Peyer's patch (tissue), 4 donors: ENCODE measurements at regions not wholly inside any gene's neighbourhood (a gene's known extent, or its start where the extent isn't known, plus 50 kb on each side); places are given as distances from the start of the nearest gene placed in this dataset.

ENCODE experiments used
- DNase-seq, 3 donors: peaks; one replicate each; pipeline ENCODE4 v3.0.0-alpha.2; 2017 to 2019
- H3K27ac ChIP-seq, 4 donors: fragments of 200-600 bp; sonication (generic); one replicate each; pipeline ENCODE4 v1.5.1; 2016 to 2019
- H3K27me3 ChIP-seq, 2 donors: fragments of 200-600 bp; sonication (generic); one replicate each; pipeline ENCODE4 v1.5.1; 2019
- H3K36me3 ChIP-seq, 3 donors: fragments of 200-600 bp; sonication (generic); one replicate each; pipeline ENCODE4 v1.5.1; 2016 to 2019
- H3K4me1 ChIP-seq, 4 donors: fragments of 200-600 bp; sonication (generic); one replicate each; pipeline ENCODE4 v1.5.1; 2016 to 2019
- H3K4me3 ChIP-seq, 4 donors: fragments of 200-600 bp; sonication (generic); 1 replicate in 3 of 4; 2 replicates in 1 of 4; pipeline ENCODE4 v1.5.1; 2016 to 2019; ENCODE audit warnings: mild to moderate bottlenecking in 1 of 4
- H3K9me3 ChIP-seq, 4 donors: fragments of 200-600 bp; sonication (generic); one replicate each; pipeline ENCODE4 v1.5.1; 2016 to 2019; ENCODE audit warnings: mild to moderate bottlenecking in 1 of 4
- POLR2A ChIP-seq, 2 donors: fragments of 450-650 bp; IDR thresholded peaks; one replicate each; pipeline ENCODE4 v1.5.1; 2017; ENCODE audit warnings: antibody characterized with exemption in 2 of 2, mild to moderate bottlenecking in 2 of 2, moderate library complexity in 2 of 2
- TF ChIP-seq, protein P1 (sequence below), 6 experiments: fragments of 450-650 bp in 4 of 6; fragments of 200-600 bp in 2 of 6; sonication (generic) in 1 of 6; IDR thresholded peaks; one replicate each; pipeline ENCODE4 v1.5.1; 2017 to 2019; ENCODE audit warnings: antibody characterized with exemption in 6 of 6, mild to moderate bottlenecking in 3 of 6, moderate library complexity in 1 of 6

DNA sequence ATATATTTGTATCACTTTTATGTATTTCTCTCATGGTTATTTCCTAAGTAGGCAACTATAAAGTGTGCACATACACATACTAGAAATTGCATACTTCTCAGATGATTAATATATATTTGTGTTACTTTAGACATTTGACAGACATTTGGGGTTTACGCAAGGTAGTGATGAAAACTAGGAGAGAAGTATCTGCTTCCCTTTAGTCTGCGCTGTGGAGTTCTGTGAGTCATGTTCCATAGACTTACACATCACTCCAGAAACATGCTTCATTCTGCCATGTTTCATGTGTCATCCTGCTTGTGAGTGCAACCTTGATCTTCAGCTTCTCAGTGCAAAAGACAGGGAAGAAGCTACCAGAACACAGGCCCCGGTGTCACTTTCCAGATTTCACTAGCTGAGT is 200.7 kb upstream of the BMP2 start:
- no peak for TF ChIP-seq POLR2A (IDR thresholded peaks at IDR 0.05)
- TF ChIP-seq, protein P1, sequence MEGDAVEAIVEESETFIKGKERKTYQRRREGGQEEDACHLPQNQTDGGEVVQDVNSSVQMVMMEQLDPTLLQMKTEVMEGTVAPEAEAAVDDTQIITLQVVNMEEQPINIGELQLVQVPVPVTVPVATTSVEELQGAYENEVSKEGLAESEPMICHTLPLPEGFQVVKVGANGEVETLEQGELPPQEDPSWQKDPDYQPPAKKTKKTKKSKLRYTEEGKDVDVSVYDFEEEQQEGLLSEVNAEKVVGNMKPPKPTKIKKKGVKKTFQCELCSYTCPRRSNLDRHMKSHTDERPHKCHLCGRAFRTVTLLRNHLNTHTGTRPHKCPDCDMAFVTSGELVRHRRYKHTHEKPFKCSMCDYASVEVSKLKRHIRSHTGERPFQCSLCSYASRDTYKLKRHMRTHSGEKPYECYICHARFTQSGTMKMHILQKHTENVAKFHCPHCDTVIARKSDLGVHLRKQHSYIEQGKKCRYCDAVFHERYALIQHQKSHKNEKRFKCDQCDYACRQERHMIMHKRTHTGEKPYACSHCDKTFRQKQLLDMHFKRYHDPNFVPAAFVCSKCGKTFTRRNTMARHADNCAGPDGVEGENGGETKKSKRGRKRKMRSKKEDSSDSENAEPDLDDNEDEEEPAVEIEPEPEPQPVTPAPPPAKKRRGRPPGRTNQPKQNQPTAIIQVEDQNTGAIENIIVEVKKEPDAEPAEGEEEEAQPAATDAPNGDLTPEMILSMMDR (IDR thresholded peaks at IDR 0.05) = no peak
- Histone ChIP-seq H3K4me1 (no peaks in the 10 kb centered on the region), H3K9me3 (no peaks in the 10 kb centered on the region), H3K27ac (no peak overlapping the region), H3K27me3 (no peaks in the 10 kb centered on the region), H3K4me3 (no peak overlapping the region), H3K36me3 (no peaks in the 10 kb centered on the region)
- DNase-seq = no peak

DNA sequence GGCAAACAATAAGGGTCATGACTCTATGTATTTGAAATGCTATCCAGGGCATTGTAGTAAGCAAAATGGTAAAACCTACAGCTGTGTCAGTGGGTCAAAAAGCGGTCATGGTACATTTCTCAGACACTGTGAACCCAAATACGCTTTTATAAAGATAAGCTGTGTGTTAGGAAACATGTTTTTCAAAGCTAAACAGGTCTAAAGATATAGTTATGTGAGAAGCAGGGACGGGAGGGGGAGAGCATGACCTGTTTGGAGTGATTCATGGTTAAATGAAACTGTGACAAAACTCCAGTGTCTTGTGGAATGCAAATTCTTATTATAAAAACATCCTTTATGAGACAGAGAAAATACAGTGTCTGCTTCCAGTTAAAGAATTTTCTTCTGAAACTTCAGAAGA is 205.4 kb upstream of the BMP2 start:
- Histone ChIP-seq H3K36me3 (no peaks in the 10 kb centered on the region), H3K27ac (no peak overlapping the region), H3K27me3 (no peaks in the 10 kb centered on the region), H3K9me3 (no peaks in the 10 kb centered on the region), H3K4me3 (no peak overlapping the region), H3K4me1 (no peaks in the 10 kb centered on the region)
- no peak for DNase-seq
- TF ChIP-seq, protein P1 (IDR thresholded peaks at IDR 0.05) = no peak
- TF ChIP-seq POLR2A (IDR thresholded peaks at IDR 0.05) = no peak

DNA sequence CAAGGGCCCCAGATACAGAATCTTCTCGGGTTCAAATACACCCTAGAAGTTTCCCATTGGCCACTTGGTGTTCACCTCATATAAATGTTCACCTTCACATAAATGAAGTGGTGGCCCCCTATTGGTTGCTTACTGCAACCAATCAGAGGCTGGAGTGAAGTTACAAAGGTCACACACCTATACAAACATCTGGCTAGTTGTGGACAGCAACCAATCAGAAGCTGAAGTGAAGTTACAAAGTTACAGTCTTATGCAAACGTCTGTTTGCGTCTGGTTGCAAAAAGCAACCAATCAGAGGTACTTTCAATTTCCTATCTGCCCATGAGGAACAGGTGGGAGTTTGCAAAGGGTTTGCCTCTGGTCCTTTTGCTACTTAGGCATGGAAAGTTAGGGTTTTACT is 206.5 kb upstream of the BMP2 start:
- no peak for DNase-seq
- Histone ChIP-seq H3K36me3 (no peaks in the 10 kb centered on the region), H3K4me3 (no peak overlapping the region), H3K9me3 (no peaks in the 10 kb centered on the region), H3K4me1 (no peaks in the 10 kb centered on the region), H3K27ac (no peak overlapping the region), H3K27me3 (no peaks in the 10 kb centered on the region)
- TF ChIP-seq, protein P1 (IDR thresholded peaks at IDR 0.05) = no peak
- TF ChIP-seq POLR2A (IDR thresholded peaks at IDR 0.05) = no peak

DNA sequence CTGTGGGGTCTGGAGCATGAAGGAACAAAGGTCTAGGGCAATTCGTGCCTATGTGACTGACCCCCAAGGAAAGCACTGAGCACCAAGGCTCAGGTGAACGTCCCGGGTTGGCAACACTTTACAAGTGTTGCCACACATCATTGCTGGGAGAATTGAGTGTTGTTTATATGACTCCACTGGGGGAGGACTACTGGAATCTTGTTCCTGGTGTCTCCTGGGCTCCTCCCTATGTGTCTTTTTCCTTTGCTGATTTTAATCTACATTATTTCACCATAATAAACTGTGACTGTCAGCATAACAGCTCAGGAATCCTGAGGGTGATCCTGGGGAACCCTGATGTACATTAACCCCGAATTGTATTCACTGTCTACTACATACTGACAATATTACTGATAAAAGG is 207.7 kb upstream of the BMP2 start:
- no peaks in the 10 kb centered on the region for H3K4me1 ChIP-seq
- no peaks in the 10 kb centered on the region for H3K36me3 ChIP-seq
- no peaks in the 10 kb centered on the region for H3K27me3 ChIP-seq
- no peaks in the 10 kb centered on the region for H3K9me3 ChIP-seq
- no peak overlapping the region for H3K4me3 ChIP-seq
- no peak overlapping the region for H3K27ac ChIP-seq
- DNase-seq = no peak
- TF ChIP-seq, protein P1 (IDR thresholded peaks at IDR 0.05) = no peak
- TF ChIP-seq POLR2A (IDR thresholded peaks at IDR 0.05) = no peak

DNA sequence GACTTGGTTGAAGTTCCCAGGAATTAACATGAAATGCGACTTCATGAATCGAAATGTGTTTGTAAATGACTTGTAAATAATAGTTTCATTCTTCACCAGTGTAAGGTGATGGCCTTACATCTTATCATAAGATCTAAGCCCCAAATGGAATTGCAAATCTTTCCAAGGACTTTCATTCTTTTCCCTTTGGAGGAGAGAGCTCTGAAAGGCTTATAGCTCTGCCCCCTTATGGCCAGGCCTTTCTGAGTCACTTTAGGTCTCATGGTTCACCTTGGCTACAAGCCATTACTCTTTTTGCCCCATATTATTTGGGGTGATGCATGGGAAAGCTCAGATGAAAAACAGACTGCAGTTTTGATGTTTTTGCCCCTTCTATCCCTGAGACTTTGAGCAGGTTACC is 209.1 kb upstream of the BMP2 start:
- no peak overlapping the region for H3K27ac ChIP-seq
- no peak for TF ChIP-seq POLR2A (IDR thresholded peaks at IDR 0.05)
- TF ChIP-seq, protein P1 (IDR thresholded peaks at IDR 0.05) = no peak
- H3K27me3 ChIP-seq = no peaks in the 10 kb centered on the region
- H3K36me3 ChIP-seq = no peaks in the 10 kb centered on the region
- H3K9me3 ChIP-seq = no peaks in the 10 kb centered on the region
- H3K4me1 ChIP-seq = no peaks in the 10 kb centered on the region
- DNase-seq = no peak
- no peak overlapping the region for H3K4me3 ChIP-seq
